ENCODE measurements at regions not wholly inside any gene's neighbourhood (a gene's known extent, or its start where the extent isn't known, plus 50 kb on each side); places are given as distances from the start of the nearest gene placed in this dataset.

- CTCF ChIA-PET (ENCODE audit: partially characterized antibody): interaction anchor here (0.5 to 1.5 kb wide), 6 partner anchors 10 to 307 kb away, joined by 3 to 4 read pairs (median 3); no protein-coding TSS in a partner anchor
- Histone ChIP-seq H2AFZ (ENCODE audit: low read length) (no peak overlapping the region), H3K4me1 (replicated peaks in 1 of 4; ENCODE audit: control insufficient read depth in 3 of 4, insufficient read depth in 4 of 4, low read length in 3 of 4) (peaks cover 0 to 7% (median 2%) of the 10 kb centered on the region in 4 experiments; a peak in 2 of 7 replicates)
These were observed 435.7 kb downstream of the DMAC1 start for GRCh38 chr9:7363777-7364477.

More at GRCh38 chr9:7363777-7364477, 435.7 kb downstream of the DMAC1 start:
- Histone ChIP-seq H3K14ac (ENCODE audit: insufficient read length) (no peak overlapping the region), H3K23me2 (ENCODE audit: low read depth, low read length) (no peaks in the 10 kb centered on the region), H3K4me2 (ENCODE audit: insufficient read depth in 1 of 2, low read depth in 2 of 2, low read length in 2 of 2) (no peak overlapping the region), H4K5ac (ENCODE audit: insufficient read length, low read depth, low read length) (no peak overlapping the region), H2AK5ac (ENCODE audit: low read depth, low read length) (no peak overlapping the region), H2BK5ac (ENCODE audit: low read depth, low read length) (no peak overlapping the region), H3K18ac (ENCODE audit: extremely low read depth, low read length) (no peak overlapping the region), H2BK12ac (ENCODE audit: low read depth, low read length) (no peak overlapping the region), H3K27ac (ENCODE audit: low read depth, low read length) (no peak overlapping the region), H3K23ac (ENCODE audit: insufficient read length) (no peak overlapping the region), H3K79me1 (ENCODE audit: low read depth, low read length) (no peaks in the 10 kb centered on the region), H4K20me1 (replicated peaks in 1 of 2; ENCODE audit: control insufficient read depth in 1 of 2, insufficient read depth in 2 of 2, low read length in 2 of 2) (no peaks in the 10 kb centered on the region), H3K9ac (replicated peaks in 1 of 4; ENCODE audit: extremely low read depth in 1 of 4, low read depth in 3 of 4, low read length in 3 of 4) (no peak overlapping the region), H3K4ac (replicated peaks; ENCODE audit: insufficient read length, low read depth, low read length) (no peak overlapping the region), H2BK15ac (ENCODE audit: low read length) (no peak overlapping the region), H3K4me3 (ENCODE audit: extremely low read depth in 1 of 4, insufficient read depth in 2 of 4, low read depth in 3 of 4, low read length in 4 of 4) (no peak overlapping the region), H2BK120ac (replicated peaks; ENCODE audit: low read depth, low read length) (no peak overlapping the region), H3K79me2 (ENCODE audit: control insufficient read depth in 1 of 2, insufficient read depth in 2 of 2, low read length in 2 of 2) (no peaks in the 10 kb centered on the region), H3K56ac (replicated peaks; ENCODE audit: insufficient read length, low read depth, low read length) (no peak overlapping the region), H2BK20ac (ENCODE audit: low read length) (no peak overlapping the region), H4K8ac (ENCODE audit: extremely low read depth, insufficient read depth, low read length) (no peak overlapping the region), H3K27me3 (replicated peaks in 1 of 4; ENCODE audit: control insufficient read depth in 3 of 4, extremely low read depth in 1 of 4, insufficient read depth in 3 of 4, low read length in 3 of 4) (no peaks in the 10 kb centered on the region), H3K36me3 (ENCODE audit: control insufficient read depth in 2 of 4, insufficient read depth in 4 of 4, low read length in 3 of 4) (no peaks in the 10 kb centered on the region), H4K91ac (replicated peaks; ENCODE audit: insufficient read length, low read length) (no peak overlapping the region), H3K9me3 (ENCODE audit: insufficient read depth in 2 of 2, low read depth in 1 of 2, low read length in 1 of 2) (no peaks in the 10 kb centered on the region)
- no peak for DNase-seq (ENCODE audit: low read depth in 1 of 2, low spot score in 2 of 2)
- 93% methylated on average over 4 of the region's 4 CpGs; no CpG with 5 or more reads in 1 of the 2 experiments for WGBS, 2 experiments (ENCODE audit: extremely low coverage in 1 of 2, insufficient coverage in 1 of 2, insufficient read length in 1 of 2, insufficient replicate concordance in 2 of 2, low coverage in 1 of 2, low lambda C conversion rate in 2 of 2, missing lambda C conversion rate in 1 of 2)
- POLR2A ChIA-PET (ENCODE audit: partially characterized antibody): no interaction called here
- FAIRE-seq: no peak

Measured in H1 (cell line).